HG03175 (cell line): ENCODE measurements at regions not wholly inside any gene's neighbourhood (a gene's known extent, or its start where the extent isn't known, plus 50 kb on each side); places are given as distances from the start of the nearest gene placed in this dataset.
"Not testable (repeated sequence)": the region's sequence is repeated elsewhere in the genome, so short reads cannot be mapped to it uniquely, and the experiment has no call there.

ENCODE experiments used
- ATAC-seq: cut with Tn5 transposase; IDR thresholded peaks from one replicate; pipeline ENCODE4 v1.9.1; 2021; ENCODE audit warnings: mild to moderate bottlenecking, moderate library complexity; ENCODE audit not compliant: unreplicated experiment

DNA sequence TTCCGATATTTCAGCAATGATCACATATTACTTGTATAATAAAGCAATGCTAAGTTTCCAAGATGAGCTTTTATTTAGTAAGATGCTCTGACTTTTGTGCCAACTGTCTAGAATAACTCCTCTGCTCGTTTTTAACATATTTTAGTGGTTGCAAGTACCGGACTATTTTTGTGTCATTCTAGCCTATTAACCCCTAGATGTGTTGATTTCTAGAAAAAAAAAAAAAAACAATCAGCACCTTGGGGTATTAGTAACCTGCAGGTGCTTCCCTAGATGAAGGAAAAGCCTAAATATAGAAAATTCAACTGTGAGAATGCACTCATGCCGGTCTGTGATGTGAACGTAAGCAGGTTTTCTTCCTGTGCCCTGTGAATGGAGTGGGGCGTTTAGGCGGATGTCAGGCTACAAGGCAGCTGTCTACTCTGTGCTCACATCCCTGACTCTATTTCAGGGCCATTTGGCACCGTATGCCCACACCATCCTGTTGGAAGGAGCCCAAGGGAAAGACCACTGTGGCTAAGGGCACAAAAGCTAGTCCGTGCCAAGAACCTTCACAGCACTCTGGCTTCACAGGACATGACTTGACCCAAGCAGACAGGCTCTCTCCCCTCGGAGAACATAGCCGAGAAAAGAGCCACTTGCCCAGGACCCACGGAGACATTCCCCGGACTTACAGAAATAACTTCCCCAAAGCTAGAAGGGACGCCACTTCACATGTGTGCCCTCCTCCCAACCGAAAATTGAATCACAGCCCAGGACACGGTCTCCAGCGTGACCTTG, 60.9 kb upstream of the AGAP1 start:
- no peak for ATAC-seq

DNA sequence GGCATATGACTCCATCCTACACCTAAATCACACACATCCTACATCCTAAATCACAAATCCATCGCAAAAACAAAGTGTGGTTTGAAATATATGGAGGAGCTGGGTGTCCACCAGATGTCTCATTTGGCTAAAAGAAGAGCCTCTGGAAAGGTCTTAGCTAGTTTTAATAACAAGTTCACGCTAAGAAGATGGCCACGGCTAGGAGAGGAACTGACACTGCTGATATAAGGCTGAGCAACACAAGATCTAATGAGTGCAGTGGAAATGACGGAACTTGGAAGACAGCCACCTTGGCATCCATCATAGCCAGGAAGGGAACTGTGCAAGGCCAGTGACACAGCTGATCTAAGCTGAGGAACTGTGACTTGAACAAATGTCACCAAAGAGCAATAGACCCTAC, 60.0 kb upstream of the AGAP1 start:
- ATAC-seq: no peak

DNA sequence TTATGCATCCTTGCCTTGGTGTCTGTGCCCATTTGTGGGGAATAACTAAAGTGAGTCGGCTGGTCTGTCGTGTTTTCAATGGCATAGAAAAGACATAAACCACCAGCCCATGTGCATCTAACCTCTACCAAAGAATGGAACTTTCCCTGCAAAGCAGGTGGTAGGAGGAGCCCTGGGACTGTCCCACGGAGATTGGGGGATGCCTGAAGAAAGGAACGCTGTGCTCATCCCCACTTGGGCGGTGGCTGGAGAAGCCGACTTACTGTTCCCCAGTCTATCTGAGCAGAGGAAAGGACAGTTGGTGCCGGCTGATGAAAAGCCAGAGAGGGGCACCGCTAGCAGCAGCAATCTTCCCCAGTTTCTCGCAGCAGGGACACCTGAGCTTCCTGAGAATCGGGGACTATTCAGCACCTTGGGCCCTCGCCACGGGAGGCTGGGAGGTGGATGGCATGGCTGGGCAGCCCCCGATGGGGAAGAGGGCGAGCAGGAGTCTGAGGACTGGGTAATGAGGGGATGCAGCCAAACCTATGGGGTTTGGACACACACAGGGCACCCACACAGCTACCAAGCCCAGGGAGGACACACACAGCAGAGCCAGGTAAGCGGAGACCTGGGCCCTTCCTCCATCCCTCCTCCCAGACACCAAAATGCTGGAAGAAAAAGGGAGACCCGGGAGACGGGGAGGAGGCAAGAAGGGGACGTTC, 53.7 kb upstream of the AGAP1 start:
- no peak for ATAC-seq

DNA sequence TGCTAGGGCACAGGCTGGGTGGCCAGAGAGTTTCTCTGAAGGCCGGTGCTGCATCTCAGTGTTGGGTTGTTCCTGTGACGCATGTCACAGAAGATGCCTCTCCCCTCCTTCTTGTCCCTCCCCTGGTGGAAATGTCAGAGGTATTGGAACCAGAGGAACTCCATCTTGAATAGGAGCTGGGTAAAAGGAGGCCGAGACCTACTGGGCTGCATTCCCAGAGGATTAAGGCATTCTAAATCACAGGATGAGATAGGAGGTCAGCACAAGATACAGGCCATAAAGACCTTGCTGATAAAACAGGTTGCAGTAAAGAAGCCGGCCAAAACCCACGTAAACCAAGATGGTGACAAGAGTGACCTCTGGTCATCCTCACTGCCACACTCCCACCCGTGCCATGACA, 50.3 kb upstream of the AGAP1 start:
- not testable (repeated sequence) for ATAC-seq
